ENCODE measurements at regions not wholly inside any gene's neighbourhood (a gene's known extent, or its start where the extent isn't known, plus 50 kb on each side); places are given as distances from the start of the nearest gene placed in this dataset.

DNA sequence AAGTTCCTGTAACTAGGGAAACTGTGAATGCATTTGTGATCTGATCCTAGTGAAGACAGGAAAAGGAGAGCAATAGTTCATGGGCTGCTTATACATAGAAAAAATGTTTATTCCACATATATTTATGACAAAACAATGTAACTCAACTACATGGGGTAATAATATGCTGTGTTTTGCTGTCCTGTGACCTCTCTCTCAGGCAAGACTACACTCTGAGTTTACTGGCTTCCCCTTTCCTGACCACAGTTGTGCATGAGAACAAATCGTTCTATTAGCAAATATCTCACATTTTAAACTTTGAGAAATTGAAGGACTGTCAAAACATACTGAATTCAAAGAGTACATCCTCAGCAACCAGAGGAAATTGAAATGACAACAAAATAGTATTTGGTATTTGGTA, 161.9 kb upstream of the TRPC6 start:
- Histone ChIP-seq H3K27me3 (ENCODE audit: control insufficient read depth in 2 of 2, insufficient read depth in 2 of 2, low read length in 2 of 2) (peaks cover 0 to 3% of the 10 kb centered on the region in 2 experiments), H3K9ac (replicated peaks; ENCODE audit: extremely low read depth, insufficient read depth, low read length) (no peak overlapping the region), H3K9me3 (replicated peaks; ENCODE audit: control insufficient read depth, insufficient read depth, low read length) (no peaks in the 10 kb centered on the region), H3K27ac (ENCODE audit: insufficient read depth, low read depth, low read length) (no peak overlapping the region), H3K9me1 (replicated peaks; ENCODE audit: control insufficient read depth, extremely low read depth, insufficient read depth, low read length) (no peaks in the 10 kb centered on the region), H2AFZ (ENCODE audit: low read depth, low read length) (no peak overlapping the region), H3K4me3 (replicated peaks in 1 of 3; ENCODE audit: insufficient read depth in 1 of 3, low read depth in 1 of 3, low read length in 3 of 3) (no peak overlapping the region), H3K4me1 (ENCODE audit: control insufficient read depth, extremely low read depth, insufficient read depth, low read length) (no peaks in the 10 kb centered on the region), H3K4me2 (ENCODE audit: insufficient read depth, low read length) (no peak overlapping the region), H3K79me2 (ENCODE audit: control insufficient read depth, insufficient read depth, low read length) (no peaks in the 10 kb centered on the region), H4K20me1 (replicated peaks; ENCODE audit: control insufficient read depth, extremely low read depth, insufficient read depth, low read length) (no peaks in the 10 kb centered on the region), H3K36me3 (ENCODE audit: control insufficient read depth in 2 of 2, extremely low read depth in 1 of 2, insufficient read depth in 2 of 2, low read length in 2 of 2) (no peaks in the 10 kb centered on the region)
- DNase-seq (ENCODE audit: low read depth, low spot score) (no peak), FAIRE-seq (peak; percentile 47)
- dilution Hi-C loops (cut with MboI; ENCODE audit: extremely low pct_ligation_motif_present, low sequenced_read_pairs) = no loop called here
- TF ChIP-seq EZH2 (IDR thresholded peaks at IDR 0.05; ENCODE audit: borderline replicate concordance, low read depth, low read length, severe bottlenecking) (no peak), JUN (IDR thresholded peaks at IDR 0.05; ENCODE audit: borderline replicate concordance, insufficient read depth, insufficient read length, low read depth) (no peak), MYC (IDR thresholded peaks at IDR 0.05; ENCODE audit: low read depth, low read length) (no peak), GATA2 (IDR thresholded peaks at IDR 0.05; ENCODE audit: insufficient read depth, insufficient read length, low read depth, low read length) (no peak), POLR2AphosphoS5 (IDR thresholded peaks at IDR 0.05; ENCODE audit: insufficient read depth, low read depth, low read length) (no peak), FOS (IDR thresholded peaks at IDR 0.05; ENCODE audit: borderline replicate concordance, insufficient read depth, low read length) (no peak), POLR2A (IDR thresholded peaks at IDR 0.05; ENCODE audit: low read depth, low read length) (no peak)
- TF ChIP-seq, protein P1, sequence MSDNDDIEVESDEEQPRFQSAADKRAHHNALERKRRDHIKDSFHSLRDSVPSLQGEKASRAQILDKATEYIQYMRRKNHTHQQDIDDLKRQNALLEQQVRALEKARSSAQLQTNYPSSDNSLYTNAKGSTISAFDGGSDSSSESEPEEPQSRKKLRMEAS (IDR thresholded peaks at IDR 0.05; ENCODE audit: insufficient read depth, insufficient read length) = no peak
- TF ChIP-seq, protein P2, sequence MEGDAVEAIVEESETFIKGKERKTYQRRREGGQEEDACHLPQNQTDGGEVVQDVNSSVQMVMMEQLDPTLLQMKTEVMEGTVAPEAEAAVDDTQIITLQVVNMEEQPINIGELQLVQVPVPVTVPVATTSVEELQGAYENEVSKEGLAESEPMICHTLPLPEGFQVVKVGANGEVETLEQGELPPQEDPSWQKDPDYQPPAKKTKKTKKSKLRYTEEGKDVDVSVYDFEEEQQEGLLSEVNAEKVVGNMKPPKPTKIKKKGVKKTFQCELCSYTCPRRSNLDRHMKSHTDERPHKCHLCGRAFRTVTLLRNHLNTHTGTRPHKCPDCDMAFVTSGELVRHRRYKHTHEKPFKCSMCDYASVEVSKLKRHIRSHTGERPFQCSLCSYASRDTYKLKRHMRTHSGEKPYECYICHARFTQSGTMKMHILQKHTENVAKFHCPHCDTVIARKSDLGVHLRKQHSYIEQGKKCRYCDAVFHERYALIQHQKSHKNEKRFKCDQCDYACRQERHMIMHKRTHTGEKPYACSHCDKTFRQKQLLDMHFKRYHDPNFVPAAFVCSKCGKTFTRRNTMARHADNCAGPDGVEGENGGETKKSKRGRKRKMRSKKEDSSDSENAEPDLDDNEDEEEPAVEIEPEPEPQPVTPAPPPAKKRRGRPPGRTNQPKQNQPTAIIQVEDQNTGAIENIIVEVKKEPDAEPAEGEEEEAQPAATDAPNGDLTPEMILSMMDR (IDR thresholded peaks at IDR 0.05; ENCODE audit: extremely low read depth in 1 of 2, insufficient read depth in 1 of 2, low read depth in 1 of 2, low read length in 2 of 2) = no peak
- ChIA-PET POLR2A (no interaction called here), CTCF (no interaction called here)
- intact Hi-C loops (cut with micrococcal nuclease) = no loop called here
- BruUV-seq (replicated peaks) = no TSS peak

Data from endothelial cell of umbilical vein (primary cell).